ENCODE measurements at regions not wholly inside any gene's neighbourhood (a gene's known extent, or its start where the extent isn't known, plus 50 kb on each side); places are given as distances from the start of the nearest gene placed in this dataset.

DNA sequence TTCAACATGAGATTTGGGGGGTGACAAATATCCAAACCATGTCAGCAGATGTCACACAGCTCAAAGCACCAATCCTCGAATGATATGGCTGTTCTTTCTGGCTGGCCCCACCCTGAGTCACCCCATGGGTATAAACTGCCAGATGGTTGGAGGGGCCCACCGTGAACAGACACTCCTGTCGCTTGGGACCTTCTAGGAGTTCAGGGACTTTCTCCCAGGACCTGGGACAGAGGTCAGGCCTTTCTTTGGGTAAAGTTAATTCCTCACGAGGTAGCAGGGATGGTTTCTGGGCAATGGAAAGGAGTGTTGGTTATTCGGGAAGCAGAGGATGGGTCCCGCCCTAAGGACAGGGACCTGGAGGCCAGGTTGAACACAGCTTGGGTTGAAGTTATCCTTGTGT lies 262.0 kb downstream of the ACTR3B start:
- DNase-seq (ENCODE audit: insufficient read length), result no peak
- no peak for FAIRE-seq
- TF ChIP-seq POLR2AphosphoS5 (IDR thresholded peaks at IDR 0.05; ENCODE audit: low read depth, low read length) (no peak), TAF1 (IDR thresholded peaks at IDR 0.05; ENCODE audit: borderline replicate concordance, low read depth, low read length) (no peak), POLR2A (IDR thresholded peaks at IDR 0.05; ENCODE audit: low read depth, low read length) (no peak)

DNA sequence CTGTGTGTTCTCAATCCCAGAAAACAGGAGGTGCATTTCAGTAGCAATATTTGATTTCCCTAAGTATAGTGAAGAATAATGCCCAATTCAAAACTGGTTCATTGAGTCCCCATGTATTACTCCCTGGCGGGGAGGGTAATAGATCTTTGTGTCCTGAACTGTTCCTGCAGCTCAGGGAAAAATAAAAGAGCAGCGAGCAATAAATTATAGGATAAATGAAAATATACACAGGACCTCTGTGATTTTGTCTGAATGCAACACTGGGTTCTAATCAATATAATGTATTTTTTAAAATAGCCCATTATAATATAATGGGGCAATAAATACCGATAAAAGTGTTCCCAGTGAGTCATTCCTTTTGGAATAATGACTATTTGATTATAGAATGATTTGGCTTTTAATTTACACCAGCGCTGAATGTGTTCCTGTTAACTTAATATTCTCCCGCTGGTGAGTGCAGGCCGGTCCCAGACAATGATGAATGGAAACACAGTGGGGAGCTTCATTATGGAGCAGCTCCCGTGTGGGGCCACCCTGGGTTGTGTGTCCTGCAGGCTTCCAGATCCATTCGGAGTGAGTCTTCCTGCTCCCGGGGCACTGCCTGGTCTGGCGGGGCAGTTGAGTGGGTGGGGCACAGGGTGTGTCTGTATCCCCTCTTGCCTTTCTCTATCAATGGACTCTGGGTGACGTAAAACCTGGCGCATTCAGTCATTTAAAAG lies 263.1 kb downstream of the ACTR3B start:
- FAIRE-seq (no peak), DNase-seq (ENCODE audit: insufficient read length) (no peak)
- TF ChIP-seq POLR2AphosphoS5 (IDR thresholded peaks at IDR 0.05; ENCODE audit: low read depth, low read length) (no peak), POLR2A (IDR thresholded peaks at IDR 0.05; ENCODE audit: low read depth, low read length) (no peak), TAF1 (IDR thresholded peaks at IDR 0.05; ENCODE audit: borderline replicate concordance, low read depth, low read length) (no peak)

DNA sequence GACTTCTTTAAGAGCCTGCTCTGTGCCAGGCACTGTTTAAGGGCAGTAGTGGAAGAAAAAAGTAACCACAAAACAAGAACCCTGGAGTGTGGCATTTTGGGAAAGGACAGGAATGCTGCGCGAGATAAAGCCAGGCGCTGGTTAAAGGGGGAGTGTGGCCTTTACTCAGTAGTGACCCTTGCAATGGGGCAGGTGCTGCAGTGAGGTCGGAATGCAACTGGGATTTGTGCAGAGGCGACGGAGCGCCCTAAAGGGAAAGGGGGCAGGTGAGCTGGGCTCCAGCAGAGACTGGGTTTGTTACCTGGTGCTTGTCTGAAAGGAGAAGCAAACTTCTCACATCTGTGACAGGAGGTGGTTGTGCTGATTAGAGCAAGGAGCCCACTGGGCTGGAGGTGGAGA lies 263.6 kb downstream of the ACTR3B start:
- TF ChIP-seq TAF1 (IDR thresholded peaks at IDR 0.05; ENCODE audit: borderline replicate concordance, low read depth, low read length) (no peak), POLR2AphosphoS5 (IDR thresholded peaks at IDR 0.05; ENCODE audit: low read depth, low read length) (no peak), POLR2A (IDR thresholded peaks at IDR 0.05; ENCODE audit: low read depth, low read length) (no peak)
- FAIRE-seq (no peak), DNase-seq (ENCODE audit: insufficient read length) (no peak)

DNA sequence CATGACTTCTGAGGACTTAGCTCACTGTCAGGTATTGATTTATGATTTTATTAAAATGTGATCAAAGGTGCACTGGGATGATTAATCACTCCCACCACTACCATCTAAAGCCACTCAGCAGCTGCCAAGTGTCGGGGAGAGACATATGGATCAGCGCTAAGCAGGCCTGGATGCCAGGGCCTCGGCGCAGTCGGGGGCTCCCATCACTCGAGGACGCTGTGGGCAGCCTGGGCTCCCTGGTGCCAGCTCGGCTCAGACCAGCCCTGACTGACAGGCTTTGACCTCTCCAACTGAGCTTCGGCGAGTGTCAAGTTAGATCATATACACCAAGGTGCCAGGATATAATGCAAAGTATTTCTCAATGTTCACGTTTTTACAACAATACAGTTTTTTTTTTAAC lies 267.7 kb downstream of the ACTR3B start:
- TF ChIP-seq POLR2A (IDR thresholded peaks at IDR 0.05; ENCODE audit: low read depth, low read length) (no peak), TAF1 (IDR thresholded peaks at IDR 0.05; ENCODE audit: borderline replicate concordance, low read depth, low read length) (no peak), POLR2AphosphoS5 (IDR thresholded peaks at IDR 0.05; ENCODE audit: low read depth, low read length) (no peak)
- DNase-seq (ENCODE audit: insufficient read length) (no peak), FAIRE-seq (no peak)

DNA sequence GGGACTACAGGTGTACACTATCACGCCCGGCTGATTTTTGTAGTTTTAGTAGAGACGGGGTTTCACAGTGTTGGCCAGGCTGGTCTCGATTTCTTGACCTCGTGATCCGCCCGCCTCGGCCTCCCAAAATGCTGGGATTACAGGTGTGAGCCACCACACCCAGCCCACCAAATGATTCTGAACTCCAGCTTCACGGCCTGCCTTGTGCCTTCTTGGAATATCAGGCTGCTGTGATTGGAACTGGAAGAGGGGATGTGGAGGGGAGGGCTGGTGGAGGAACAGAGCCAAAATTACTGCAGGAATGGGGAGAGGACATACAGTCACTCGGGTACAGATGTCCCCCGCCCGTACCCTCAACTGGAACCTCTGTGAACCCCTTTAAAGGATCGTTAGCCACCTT lies 268.4 kb downstream of the ACTR3B start:
- no peak for FAIRE-seq

DNA sequence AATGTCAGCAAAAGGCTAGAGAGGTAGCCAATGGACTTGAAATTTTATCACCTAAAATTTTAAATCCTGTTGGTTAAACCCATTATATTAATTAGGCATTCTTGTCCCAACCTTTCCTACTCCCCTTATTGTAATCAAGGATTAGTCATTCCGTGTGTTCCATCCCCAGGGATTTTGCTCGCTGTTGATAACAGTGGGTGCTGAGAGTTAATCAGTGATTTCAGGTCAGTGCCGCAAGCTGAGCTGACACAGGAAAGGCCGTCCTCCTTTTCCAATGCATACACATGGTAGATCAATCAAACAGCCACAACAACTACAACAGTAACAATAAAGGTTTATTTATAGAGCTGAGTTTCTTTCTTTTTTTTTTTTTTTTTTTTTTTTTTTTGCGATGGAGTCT lies 271.4 kb downstream of the ACTR3B start:
- FAIRE-seq (no peak), DNase-seq (ENCODE audit: insufficient read length) (no peak)
- TF ChIP-seq POLR2AphosphoS5 (IDR thresholded peaks at IDR 0.05; ENCODE audit: low read depth, low read length) (no peak), POLR2A (IDR thresholded peaks at IDR 0.05; ENCODE audit: low read depth, low read length) (no peak), TAF1 (IDR thresholded peaks at IDR 0.05; ENCODE audit: borderline replicate concordance, low read depth, low read length) (no peak)

More for the DNA sequence above, 268.4 kb downstream of the ACTR3B start:
- TF ChIP-seq POLR2AphosphoS5 (IDR thresholded peaks at IDR 0.05; ENCODE audit: low read depth, low read length), result no peak
- no peak for TF ChIP-seq TAF1 (IDR thresholded peaks at IDR 0.05; ENCODE audit: borderline replicate concordance, low read depth, low read length)
- TF ChIP-seq POLR2A (IDR thresholded peaks at IDR 0.05; ENCODE audit: low read depth, low read length), result no peak
- DNase-seq (ENCODE audit: insufficient read length), result no peak

DNA sequence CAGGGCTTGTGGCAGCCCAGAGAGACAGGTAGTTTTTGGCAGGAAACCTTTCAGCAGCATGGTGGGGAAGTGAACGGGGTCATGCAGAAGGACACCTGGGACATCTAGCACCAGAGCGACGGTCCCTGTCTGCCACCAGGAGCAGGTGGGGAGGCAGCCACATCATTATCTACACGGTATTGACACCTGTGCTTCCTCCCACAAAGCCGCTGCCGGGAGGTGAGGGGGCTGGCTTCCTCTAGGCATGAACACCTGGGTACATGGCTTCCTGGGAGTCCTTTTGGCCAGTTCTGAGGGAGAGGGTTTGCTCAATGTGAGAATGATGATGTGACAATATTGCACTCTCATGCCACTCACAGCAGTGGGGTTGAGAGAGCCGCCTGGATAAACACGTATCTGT lies 275.2 kb downstream of the ACTR3B start:
- FAIRE-seq (no peak), DNase-seq (ENCODE audit: insufficient read length) (no peak)
- TF ChIP-seq TAF1 (IDR thresholded peaks at IDR 0.05; ENCODE audit: borderline replicate concordance, low read depth, low read length) (no peak), POLR2A (IDR thresholded peaks at IDR 0.05; ENCODE audit: low read depth, low read length) (no peak), POLR2AphosphoS5 (IDR thresholded peaks at IDR 0.05; ENCODE audit: low read depth, low read length) (no peak)

DNA sequence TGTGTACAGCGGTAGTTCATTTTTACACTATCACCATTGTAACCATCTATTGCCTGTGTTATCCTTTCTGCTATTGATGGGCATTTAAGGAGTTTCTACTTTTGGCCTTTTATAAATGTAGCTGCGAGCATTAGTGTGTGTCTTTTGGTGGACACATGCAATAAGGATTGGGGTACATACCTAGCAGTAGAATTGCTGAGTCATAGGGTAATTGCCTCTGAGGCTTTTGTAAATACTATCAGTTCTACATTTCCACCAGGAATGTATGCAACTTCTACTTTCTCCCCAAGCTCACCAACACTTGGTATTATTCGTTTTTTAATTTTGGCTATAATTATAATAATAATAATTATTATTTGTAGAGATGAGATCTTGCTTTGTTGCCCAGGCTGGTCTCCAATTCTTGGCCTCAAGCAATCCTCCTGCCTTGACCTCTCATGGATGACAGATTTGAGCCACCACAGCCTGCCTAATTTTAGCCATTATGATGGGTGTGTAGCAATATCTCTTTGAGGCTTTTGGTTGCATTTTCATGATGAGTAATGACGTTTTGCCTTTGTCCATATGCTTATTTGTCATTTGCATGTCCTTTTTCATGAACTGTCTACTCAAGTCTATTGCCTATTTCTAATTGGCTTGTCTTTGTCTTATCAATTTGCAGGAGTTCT lies 277.0 kb downstream of the ACTR3B start:
- TF ChIP-seq TAF1 (IDR thresholded peaks at IDR 0.05; ENCODE audit: borderline replicate concordance, low read depth, low read length), result no peak
- TF ChIP-seq POLR2AphosphoS5 (IDR thresholded peaks at IDR 0.05; ENCODE audit: low read depth, low read length), result no peak
- no peak for TF ChIP-seq POLR2A (IDR thresholded peaks at IDR 0.05; ENCODE audit: low read depth, low read length)
- FAIRE-seq (no peak), DNase-seq (ENCODE audit: insufficient read length) (no peak)

DNA sequence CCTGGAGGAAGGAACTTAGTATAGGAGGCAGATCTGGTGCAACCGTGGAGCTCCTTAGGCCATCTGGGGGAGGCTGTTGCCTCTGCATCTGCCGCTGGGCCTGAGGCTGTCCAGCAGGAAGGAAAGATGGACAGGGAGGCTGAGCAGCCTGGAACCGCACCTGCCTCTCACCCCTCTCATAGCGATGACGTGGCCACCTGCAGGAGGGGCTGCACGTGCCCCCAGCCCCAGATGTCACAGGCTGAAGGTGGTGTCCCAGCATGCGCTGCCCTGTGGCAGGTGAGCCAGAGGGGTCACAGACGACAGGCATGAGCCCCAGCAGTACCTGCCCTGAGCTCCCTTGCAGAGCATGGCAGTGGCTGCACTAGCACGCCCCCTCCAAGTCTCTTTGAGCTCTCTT lies 283.9 kb downstream of the ACTR3B start:
- no peak for DNase-seq (ENCODE audit: insufficient read length)
- no peak for FAIRE-seq
- no peak for TF ChIP-seq TAF1 (IDR thresholded peaks at IDR 0.05; ENCODE audit: borderline replicate concordance, low read depth, low read length)
- no peak for TF ChIP-seq POLR2A (IDR thresholded peaks at IDR 0.05; ENCODE audit: low read depth, low read length)
- TF ChIP-seq POLR2AphosphoS5 (IDR thresholded peaks at IDR 0.05; ENCODE audit: low read depth, low read length), result no peak

DNA sequence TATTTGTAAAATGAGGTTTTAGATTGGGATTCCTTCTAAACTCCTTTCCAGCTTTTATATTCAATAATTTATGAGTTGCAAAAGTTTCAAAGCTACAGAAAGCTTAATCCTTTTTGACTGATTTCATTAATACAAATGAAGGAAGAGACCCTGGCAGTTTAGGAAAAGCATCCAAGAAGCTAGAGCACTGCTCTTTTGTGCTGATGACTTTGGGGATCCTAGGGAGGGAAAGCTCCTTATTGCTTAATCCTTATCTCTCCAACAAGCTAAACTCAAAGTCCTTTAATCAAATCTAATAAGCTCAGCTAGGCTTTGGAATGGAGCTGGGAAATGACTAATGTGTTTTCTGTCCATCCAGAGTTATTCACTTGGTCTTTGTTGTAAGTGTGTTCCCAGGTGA lies 285.4 kb downstream of the ACTR3B start:
- DNase-seq (ENCODE audit: insufficient read length) (no peak), FAIRE-seq (no peak)
- TF ChIP-seq POLR2AphosphoS5 (IDR thresholded peaks at IDR 0.05; ENCODE audit: low read depth, low read length) (no peak), TAF1 (IDR thresholded peaks at IDR 0.05; ENCODE audit: borderline replicate concordance, low read depth, low read length) (no peak), POLR2A (IDR thresholded peaks at IDR 0.05; ENCODE audit: low read depth, low read length) (no peak)

DNA sequence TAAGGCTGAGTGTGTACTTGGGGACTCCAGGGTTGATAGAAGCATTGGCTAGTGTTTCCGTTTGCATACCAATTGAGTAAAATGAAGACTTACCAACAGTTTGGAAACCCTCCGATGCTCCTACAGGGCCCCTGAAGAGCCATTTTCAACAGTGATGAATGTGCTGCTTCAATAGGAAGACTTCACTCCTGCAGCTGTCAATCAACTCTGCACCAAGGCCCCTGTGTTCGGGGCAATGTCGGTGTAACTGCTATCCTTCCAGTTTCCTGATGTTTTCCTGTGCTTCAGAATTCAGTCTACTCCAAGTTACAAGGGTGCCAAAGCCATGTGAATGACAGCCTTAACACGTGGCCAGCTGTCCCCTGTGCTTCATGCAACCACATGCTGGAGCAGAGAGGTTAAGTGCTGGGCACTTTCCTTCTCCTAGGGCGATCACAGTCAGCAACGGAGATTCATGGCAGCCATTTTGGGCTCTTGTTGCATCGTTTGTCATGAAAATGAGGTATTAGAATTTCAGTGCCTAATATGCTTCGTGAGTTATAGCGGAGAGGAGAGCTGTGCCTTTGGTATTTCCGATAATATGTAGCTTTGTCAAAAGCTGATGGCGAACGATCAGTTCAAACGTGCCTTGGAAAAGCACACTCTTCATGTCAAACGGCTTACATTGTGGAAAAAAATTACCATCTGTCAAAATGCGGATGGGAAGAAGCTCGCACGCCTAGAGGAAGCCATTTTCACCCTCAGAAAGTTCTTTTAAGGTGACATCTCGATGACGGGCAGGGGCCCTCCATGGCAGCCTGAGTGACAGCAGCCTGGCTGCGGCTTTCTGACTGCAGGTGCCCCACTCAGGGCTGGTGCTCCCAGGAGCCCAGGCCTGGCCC lies 287.8 kb downstream of the ACTR3B start:
- DNase-seq (ENCODE audit: insufficient read length) (no peak), FAIRE-seq (no peak)
- no peak for TF ChIP-seq POLR2A (IDR thresholded peaks at IDR 0.05; ENCODE audit: low read depth, low read length)
- TF ChIP-seq POLR2AphosphoS5 (IDR thresholded peaks at IDR 0.05; ENCODE audit: low read depth, low read length), result no peak
- no peak for TF ChIP-seq TAF1 (IDR thresholded peaks at IDR 0.05; ENCODE audit: borderline replicate concordance, low read depth, low read length)
